B cell (primary cell): ENCODE measurements at regions not wholly inside any gene's neighbourhood (a gene's known extent, or its start where the extent isn't known, plus 50 kb on each side); places are given as distances from the start of the nearest gene placed in this dataset.
"Not testable (repeated sequence)": the region's sequence is repeated elsewhere in the genome, so short reads cannot be mapped to it uniquely, and the experiment has no call there.

ENCODE experiments used
- ATAC-seq: fragments of 200-7000 bp; cut with Tn5 transposase; one replicate; pipeline ENCODE4 v1.10.0; 2021; ENCODE audit warnings: low read depth, mild to moderate bottlenecking, moderate number of reproducible peaks, moderate library complexity
- CTCF ChIA-PET: fragments of 350-600 bp; sonication (Branson Sonifier 250); formaldehyde crosslinking; loops from one replicate; lab custom pipeline; 2021; ENCODE audit warnings: antibody characterized with exemption, inconsistent platforms; lab: Charles Lee
- POLR2A ChIA-PET: fragments of 350-600 bp; sonication (Branson Sonifier 250); formaldehyde crosslinking; loops from one replicate; lab custom pipeline; 2021; ENCODE audit warnings: antibody characterized with exemption; lab: Charles Lee
- DNase-seq: peaks from one replicate; pipeline ENCODE4 v3.0.0; 2013
- H2AFZ ChIP-seq: 2 replicates; pipeline ENCODE4 v1.6.1; 2012; ENCODE audit warnings: mild to moderate bottlenecking, low read depth, low read length; ENCODE audit not compliant: insufficient read depth, poor library complexity, severe bottlenecking
- H3K27ac ChIP-seq, 2 donors: 1 replicate in 1 of 2; 2 replicates in 1 of 2; pipeline ENCODE4 v1.5.1; 2012 to 2013; ENCODE audit warnings: low read length in 2 of 2, mild to moderate bottlenecking in 2 of 2, moderate library complexity in 1 of 2
- H3K27me3 ChIP-seq, 4 experiments: fragments of 200-600 bp in 1 of 4; sonication (generic) in 1 of 4; replicated peaks in 1 of 4; 1 replicate in 2 of 4; 2 replicates in 2 of 4; pipeline versions ENCODE4 v1.6.1 to v1.7.0; 2013 to 2016; ENCODE audit warnings: low read length in 3 of 4, mild to moderate bottlenecking in 2 of 4, mixed read lengths in 1 of 4, moderate library complexity in 1 of 4; ENCODE audit not compliant: insufficient read depth in 4 of 4, control insufficient read depth in 3 of 4; ENCODE audit errors: control extremely low read depth in 1 of 4
- H3K36me3 ChIP-seq, 2 experiments: replicated peaks in 1 of 2; 1 replicate in 1 of 2; 2 replicates in 1 of 2; pipeline versions ENCODE4 v1.6.1 to v1.7.1; 2013; ENCODE audit warnings: low read length in 1 of 2; ENCODE audit not compliant: insufficient read depth in 2 of 2, control insufficient read depth in 1 of 2; ENCODE audit errors: control extremely low read depth in 1 of 2, extremely low read depth in 1 of 2
- H3K4me1 ChIP-seq, 2 donors: fragments of 200-600 bp in 1 of 2; sonication (generic) in 1 of 2; 1 replicate in 1 of 2; 2 replicates in 1 of 2; pipeline versions ENCODE4 v1.5.1 to v1.6.1; 2013 to 2017; ENCODE audit warnings: low read length in 2 of 2; ENCODE audit not compliant: control insufficient read depth in 2 of 2, insufficient read depth in 2 of 2
- H3K4me2 ChIP-seq: replicated peaks from 2 replicates; pipeline ENCODE3; 2012; ENCODE audit warnings: mild to moderate bottlenecking, low read depth, low read length; ENCODE audit not compliant: poor library complexity, severe bottlenecking
- H3K4me3 ChIP-seq, 5 experiments: fragments of 200-600 bp in 1 of 5; sonication (generic) in 1 of 5; 1 replicate in 3 of 5; 2 replicates in 2 of 5; pipeline versions ENCODE4 v1.5.1 to v1.7.0; 2011 to 2016; ENCODE audit warnings: low read length in 4 of 5, mild to moderate bottlenecking in 4 of 5, low read depth in 2 of 5, control low read depth in 1 of 5, moderate library complexity in 1 of 5; ENCODE audit not compliant: insufficient read depth in 1 of 5; ENCODE audit errors: control extremely low read depth in 1 of 5, extremely low read depth in 1 of 5
- H3K79me2 ChIP-seq: fragments of 200-600 bp; sonication (generic); one replicate; pipeline ENCODE4 v1.6.0; 2016; ENCODE audit warnings: low read length; ENCODE audit not compliant: control insufficient read depth, insufficient read depth
- H3K9ac ChIP-seq: fragments of 200-600 bp; sonication (generic); 2 replicates; pipeline ENCODE4 v1.6.1; 2017; ENCODE audit warnings: mild to moderate bottlenecking, low read length, moderate library complexity
- H3K9me3 ChIP-seq, 3 donors: one replicate each; pipeline versions ENCODE4 v1.6.1 to v1.7.1; 2013; ENCODE audit warnings: low read length in 2 of 3; ENCODE audit not compliant: control insufficient read depth in 2 of 3, insufficient read depth in 1 of 3; ENCODE audit errors: control extremely low read depth in 1 of 3
- H4K20me1 ChIP-seq: 2 replicates; pipeline ENCODE4 v1.6.0; 2012; ENCODE audit warnings: mild to moderate bottlenecking, low read length; ENCODE audit not compliant: insufficient read depth, control insufficient read depth, poor library complexity, severe bottlenecking
- H3K27ac Mint-ChIP-seq: one replicate; pipeline ENCODE4 v1.8.0; 2021; ENCODE audit warnings: mixed read lengths
- H3K27me3 Mint-ChIP-seq: one replicate; pipeline ENCODE4 v1.8.0; 2021; ENCODE audit warnings: mixed read lengths
- H3K4me1 Mint-ChIP-seq: one replicate; pipeline ENCODE4 v1.8.0; 2021; ENCODE audit warnings: mixed read lengths
- H3K4me3 Mint-ChIP-seq: one replicate; pipeline ENCODE4 v1.8.0; 2021; ENCODE audit warnings: mixed read lengths
- H3K9me3 Mint-ChIP-seq: one replicate; pipeline ENCODE4 v1.8.0; 2022; ENCODE audit warnings: mixed read lengths; ENCODE audit not compliant: insufficient read depth
- CTCF ChIP-seq: fragments of 200-600 bp; IDR thresholded peaks from one replicate; pipeline ENCODE4 v1.8.0; 2022; ENCODE audit warnings: antibody characterized with exemption, mild to moderate bottlenecking
- EZH2 ChIP-seq: IDR thresholded peaks from 2 replicates; pipeline ENCODE4 v1.6.1; 2012; ENCODE audit warnings: borderline replicate concordance, low read depth, mild to moderate bottlenecking, moderate library complexity, low read length; ENCODE audit not compliant: insufficient read depth, poor library complexity, severe bottlenecking
- WGBS: methylation state at CpG from one replicate; pipeline ENCODE4 v1.1.5; 2013; ENCODE audit warnings: missing lambda C conversion rate; ENCODE audit not compliant: insufficient coverage; 5-methylcytosine and 5-hydroxymethylcytosine counted together
- intact Hi-C: fragments of 100-400 bp; cut with micrococcal nuclease; formaldehyde crosslinking; loops from one replicate; pipeline ENCODE4 v1.10.0; 2022

DNA sequence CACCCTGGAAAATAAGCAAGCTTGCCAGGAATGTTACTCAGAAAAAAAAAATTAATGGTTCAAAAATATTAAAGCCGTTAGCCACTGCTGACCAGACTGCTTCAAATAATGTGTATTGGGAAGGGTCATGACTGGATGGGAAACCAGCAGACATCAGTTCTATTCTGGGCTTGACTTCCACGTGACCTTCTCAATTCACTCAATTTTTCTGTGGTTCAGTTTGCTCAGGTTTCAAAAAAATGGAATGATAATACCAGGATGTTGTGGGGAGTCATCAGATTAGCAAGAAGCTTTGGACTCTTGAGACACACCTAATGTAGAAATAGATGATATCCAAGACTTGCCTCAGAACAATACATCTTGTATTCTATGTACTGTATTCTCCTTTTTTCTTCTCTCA lies 541.9 kb upstream of the BOD1L1 start:
- H3K27me3 Mint-ChIP-seq: no peaks in the 10 kb centered on the region
- H3K4me1 ChIP-seq: peaks cover 18 to 25% of the 10 kb centered on the region in 2 donors
- no peaks in the 10 kb centered on the region for H3K27me3 ChIP-seq
- H3K27ac Mint-ChIP-seq: no peak overlapping the region
- WGBS: 80% methylated on average over 1 of the region's 2 CpGs
- no peaks in the 10 kb centered on the region for H4K20me1 ChIP-seq
- ChIA-PET POLR2A (no interaction called here), CTCF (no interaction called here)
- H3K4me3 ChIP-seq: no peak overlapping the region
- peaks cover 31% of the 10 kb centered on the region for H3K4me1 Mint-ChIP-seq
- H3K27ac ChIP-seq: no peak overlapping the region
- no peak overlapping the region for H3K4me2 ChIP-seq
- intact Hi-C loops: loop anchor here (10.0 kb wide), 1 partner anchor 835 kb away; the partner anchor contains the start of gene CPEB2
- TF ChIP-seq EZH2: no peak
- no peak for TF ChIP-seq CTCF
- H3K9ac ChIP-seq: no peak overlapping the region
- H3K4me3 Mint-ChIP-seq: no peak overlapping the region
- H2AFZ ChIP-seq: no peak overlapping the region
- H3K79me2 ChIP-seq: no peaks in the 10 kb centered on the region
- peaks cover 0 to 2% (median 2%) of the 10 kb centered on the region in 3 donors for H3K9me3 ChIP-seq
- ATAC-seq (no peak), DNase-seq (no peak)
- peaks cover 4% of the 10 kb centered on the region for H3K9me3 Mint-ChIP-seq
- H3K36me3 ChIP-seq: no peaks in the 10 kb centered on the region

DNA sequence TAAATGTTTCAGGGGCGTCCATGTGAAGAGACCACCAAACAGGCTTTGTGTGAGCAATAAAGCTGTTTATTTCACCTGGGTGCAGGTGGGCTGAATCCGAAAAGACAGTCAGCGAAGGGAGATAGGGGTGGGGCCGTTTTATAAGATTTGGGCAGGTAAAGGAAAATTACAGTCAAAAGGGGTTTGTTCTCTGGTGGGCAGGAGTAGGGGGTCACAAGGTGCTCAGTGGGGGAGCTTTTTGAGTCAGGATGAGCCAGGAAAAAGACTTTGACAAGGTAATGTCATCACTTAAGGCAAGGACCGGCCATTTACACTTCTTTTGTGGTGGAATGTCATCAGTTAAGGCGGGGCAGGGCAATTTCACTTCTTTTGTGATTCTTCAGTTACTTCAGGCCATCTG lies 542.4 kb upstream of the BOD1L1 start:
- H3K4me3 ChIP-seq, H4K20me1 ChIP-seq, POLR2A ChIA-PET, H3K27me3 ChIP-seq, H3K27ac ChIP-seq, DNase-seq, H3K4me3 Mint-ChIP-seq, H3K9ac ChIP-seq, ATAC-seq, H3K36me3 ChIP-seq, CTCF ChIA-PET, H3K4me2 ChIP-seq, H3K27ac Mint-ChIP-seq, H3K79me2 ChIP-seq, H3K27me3 Mint-ChIP-seq, H3K9me3 ChIP-seq, H2AFZ ChIP-seq, H3K9me3 Mint-ChIP-seq: not testable (repeated sequence)
- peaks cover 35% of the 10 kb centered on the region for H3K4me1 Mint-ChIP-seq
- WGBS: 97% methylated on average over 3 of the region's 6 CpGs
- intact Hi-C loops: loop anchor here (10.0 kb wide), 1 partner anchor 835 kb away; the partner anchor contains the start of gene CPEB2
- peaks cover 17 to 24% of the 10 kb centered on the region in 2 donors for H3K4me1 ChIP-seq
